Neural progenitor cell (in vitro differentiated cells): ENCODE measurements at regions not wholly inside any gene's neighbourhood (a gene's known extent, or its start where the extent isn't known, plus 50 kb on each side); places are given as distances from the start of the nearest gene placed in this dataset.
"Not testable (repeated sequence)": the region's sequence is repeated elsewhere in the genome, so short reads cannot be mapped to it uniquely, and the experiment has no call there.

Experiments used
- DNase-seq: peaks from one replicate; pipeline ENCODE4 v3.0.0-alpha.2; 2016; ENCODE audit warnings: low spot score
- H2AFZ ChIP-seq: fragments of 200-600 bp; sonication (generic); replicated peaks from 2 replicates; pipeline ENCODE4 v1.6.1; 2016; ENCODE audit warnings: antibody characterized with exemption
- H3F3A ChIP-seq: fragments of 200-600 bp; sonication (generic); 2 replicates; pipeline ENCODE4 v1.6.1; 2016; ENCODE audit warnings: antibody characterized with exemption, low read depth
- H3K27ac ChIP-seq: fragments of 200-600 bp; sonication (generic); 2 replicates; pipeline ENCODE4 v1.5.1; 2016; ENCODE audit warnings: mild to moderate bottlenecking
- H3K27me3 ChIP-seq: fragments of 200-600 bp; sonication (generic); 2 replicates; pipeline ENCODE4 v1.6.1; 2016; ENCODE audit warnings: mild to moderate bottlenecking, moderate library complexity
- H3K36me3 ChIP-seq: fragments of 200-600 bp; sonication (generic); 2 replicates; pipeline ENCODE4 v1.5.1; 2016
- H3K4me1 ChIP-seq: fragments of 200-600 bp; sonication (generic); 2 replicates; pipeline ENCODE4 v1.6.1; 2016; ENCODE audit warnings: mixed run types
- H3K4me2 ChIP-seq: fragments of 200-600 bp; sonication (generic); 2 replicates; pipeline ENCODE4 v1.6.1; 2016
- H3K4me3 ChIP-seq: fragments of 200-600 bp; sonication (generic); 2 replicates; pipeline ENCODE4 v1.5.1; 2016
- H3K79me2 ChIP-seq: fragments of 200-600 bp; sonication (generic); 2 replicates; pipeline ENCODE4 v1.6.1; 2016; ENCODE audit warnings: low read depth
- H3K9ac ChIP-seq: fragments of 200-600 bp; sonication (generic); 2 replicates; pipeline ENCODE4 v1.6.1; 2016
- H3K9me3 ChIP-seq: fragments of 200-600 bp; sonication (generic); 2 replicates; pipeline ENCODE4 v1.5.1; 2016; ENCODE audit warnings: low read depth
- H4K20me1 ChIP-seq: fragments of 200-600 bp; sonication (generic); 2 replicates; pipeline ENCODE4 v1.6.1; 2016; ENCODE audit warnings: low read depth
- H3K27ac Mint-ChIP-seq: 3 replicates; pipeline ENCODE4 v1.8.0; 2021; ENCODE audit warnings: mixed read lengths
- H3K27me3 Mint-ChIP-seq: 2 replicates; pipeline ENCODE4 v1.8.0; 2022; ENCODE audit warnings: low read depth, mild to moderate bottlenecking, inconsistent platforms, moderate library complexity, mixed read lengths; ENCODE audit not compliant: insufficient read depth
- H3K36me3 Mint-ChIP-seq: 3 replicates; pipeline ENCODE4 v1.8.0; 2021; ENCODE audit warnings: mixed read lengths
- H3K4me1 Mint-ChIP-seq: 3 replicates; pipeline ENCODE4 v1.8.0; 2021; ENCODE audit warnings: mixed read lengths
- H3K4me3 Mint-ChIP-seq: 3 replicates; pipeline ENCODE4 v1.8.0; 2021; ENCODE audit warnings: mild to moderate bottlenecking, moderate library complexity, mixed read lengths
- H3K9me3 Mint-ChIP-seq: 3 replicates; pipeline ENCODE4 v1.8.0; 2020; ENCODE audit warnings: mixed read lengths
- EZH2 ChIP-seq: fragments of 200-600 bp; sonication (generic); IDR thresholded peaks from 2 replicates; pipeline ENCODE4 v1.6.1; 2017; ENCODE audit warnings: antibody characterized with exemption, mild to moderate bottlenecking, moderate library complexity
- EZH2phosphoT487 ChIP-seq: fragments of 200-600 bp; sonication (generic); IDR thresholded peaks from 2 replicates; pipeline ENCODE4 v1.6.1; 2017; ENCODE audit warnings: antibody characterized with exemption
- TF ChIP-seq, protein P1 (sequence below): fragments of 200-600 bp; sonication (generic); IDR thresholded peaks from 2 replicates; pipeline ENCODE4 v1.5.1; 2017; ENCODE audit warnings: antibody characterized with exemption, mild to moderate bottlenecking

DNA sequence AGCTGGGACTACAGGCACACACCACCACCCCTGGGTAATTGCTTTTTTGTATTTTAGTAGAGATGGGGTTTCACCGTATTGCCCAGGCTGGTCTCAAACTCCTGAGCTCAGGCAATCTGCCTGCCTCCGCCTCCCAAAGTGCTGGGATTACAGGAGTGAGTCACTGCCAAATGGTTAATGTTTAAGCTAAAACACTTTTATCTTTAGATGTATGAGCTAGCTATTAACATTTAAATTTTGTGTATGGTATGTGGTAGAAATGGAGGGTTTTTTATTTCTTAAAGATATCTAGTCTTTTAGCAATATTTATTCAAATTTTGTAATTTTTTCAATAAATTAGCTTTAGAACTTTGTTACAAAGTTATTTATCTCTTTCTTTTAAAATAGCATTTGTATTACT, 1659.8 kb upstream of the ADGRL3 start:
- H2AFZ ChIP-seq: no peak overlapping the region
- H3K9me3 ChIP-seq: no peaks in the 10 kb centered on the region
- Mint-ChIP-seq H3K27me3 (peaks cover 2% of the 10 kb centered on the region), H3K4me1 (no peaks in the 10 kb centered on the region), H3K36me3 (no peaks in the 10 kb centered on the region), H3K27ac (no peak overlapping the region), H3K9me3 (no peaks in the 10 kb centered on the region), H3K4me3 (no peak overlapping the region)
- H3K27me3 ChIP-seq: no peaks in the 10 kb centered on the region
- no peak overlapping the region for H3K9ac ChIP-seq
- H3K79me2 ChIP-seq: no peaks in the 10 kb centered on the region
- no peak overlapping the region for H3K27ac ChIP-seq
- no peaks in the 10 kb centered on the region for H3K36me3 ChIP-seq
- no peak overlapping the region for H3K4me3 ChIP-seq
- H4K20me1 ChIP-seq: no peaks in the 10 kb centered on the region
- no peaks in the 10 kb centered on the region for H3K4me1 ChIP-seq
- no peak for DNase-seq
- no peaks in the 10 kb centered on the region for H3F3A ChIP-seq
- H3K4me2 ChIP-seq: no peak overlapping the region
- TF ChIP-seq, protein P1, sequence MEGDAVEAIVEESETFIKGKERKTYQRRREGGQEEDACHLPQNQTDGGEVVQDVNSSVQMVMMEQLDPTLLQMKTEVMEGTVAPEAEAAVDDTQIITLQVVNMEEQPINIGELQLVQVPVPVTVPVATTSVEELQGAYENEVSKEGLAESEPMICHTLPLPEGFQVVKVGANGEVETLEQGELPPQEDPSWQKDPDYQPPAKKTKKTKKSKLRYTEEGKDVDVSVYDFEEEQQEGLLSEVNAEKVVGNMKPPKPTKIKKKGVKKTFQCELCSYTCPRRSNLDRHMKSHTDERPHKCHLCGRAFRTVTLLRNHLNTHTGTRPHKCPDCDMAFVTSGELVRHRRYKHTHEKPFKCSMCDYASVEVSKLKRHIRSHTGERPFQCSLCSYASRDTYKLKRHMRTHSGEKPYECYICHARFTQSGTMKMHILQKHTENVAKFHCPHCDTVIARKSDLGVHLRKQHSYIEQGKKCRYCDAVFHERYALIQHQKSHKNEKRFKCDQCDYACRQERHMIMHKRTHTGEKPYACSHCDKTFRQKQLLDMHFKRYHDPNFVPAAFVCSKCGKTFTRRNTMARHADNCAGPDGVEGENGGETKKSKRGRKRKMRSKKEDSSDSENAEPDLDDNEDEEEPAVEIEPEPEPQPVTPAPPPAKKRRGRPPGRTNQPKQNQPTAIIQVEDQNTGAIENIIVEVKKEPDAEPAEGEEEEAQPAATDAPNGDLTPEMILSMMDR: no peak
- TF ChIP-seq EZH2phosphoT487: no peak
- TF ChIP-seq EZH2: no peak

DNA sequence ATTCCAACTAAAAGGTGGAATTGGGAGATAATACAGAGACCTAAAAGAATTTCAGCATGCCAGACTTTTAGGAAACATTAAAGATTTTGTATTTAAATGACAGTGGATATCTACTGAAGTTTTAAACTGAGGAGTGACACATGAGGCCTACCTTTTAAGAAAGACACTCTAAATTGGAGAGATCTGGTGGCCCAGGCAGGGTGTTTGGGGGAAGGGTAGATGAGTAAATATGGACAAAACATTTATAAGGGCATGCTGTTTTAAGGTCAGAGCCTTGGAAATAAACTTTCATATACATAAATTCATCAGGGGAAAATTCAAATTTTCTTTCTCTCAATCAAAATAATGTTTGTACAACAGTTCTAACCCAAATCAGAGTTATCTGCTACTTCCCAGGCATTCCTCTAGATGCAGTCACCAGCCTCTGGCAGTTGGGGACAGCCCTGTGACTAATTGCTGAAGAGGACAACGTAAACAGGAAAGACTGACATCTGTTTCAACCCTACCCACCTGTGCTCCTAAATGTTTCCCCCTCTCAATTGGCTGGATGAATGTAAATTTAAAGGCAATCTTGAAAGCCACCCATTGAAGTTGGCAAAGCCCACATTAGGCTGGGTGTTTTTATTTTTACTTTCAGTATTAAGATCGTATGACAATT, 1646.9 kb upstream of the ADGRL3 start:
- no peak for DNase-seq
- H3K36me3 Mint-ChIP-seq: no peaks in the 10 kb centered on the region
- Histone ChIP-seq H3F3A (no peaks in the 10 kb centered on the region), H3K9me3 (no peaks in the 10 kb centered on the region), H3K9ac (no peak overlapping the region), H4K20me1 (no peaks in the 10 kb centered on the region), H3K36me3 (no peaks in the 10 kb centered on the region), H2AFZ (no peak overlapping the region), H3K79me2 (no peaks in the 10 kb centered on the region), H3K4me3 (no peak overlapping the region), H3K4me2 (no peak overlapping the region), H3K4me1 (no peaks in the 10 kb centered on the region), H3K27me3 (no peaks in the 10 kb centered on the region), H3K27ac (no peak overlapping the region)
- peaks cover 5% of the 10 kb centered on the region for H3K9me3 Mint-ChIP-seq
- H3K4me3 Mint-ChIP-seq: no peak overlapping the region
- no peaks in the 10 kb centered on the region for H3K4me1 Mint-ChIP-seq
- TF ChIP-seq, protein P1: no peak
- TF ChIP-seq EZH2phosphoT487: no peak
- TF ChIP-seq EZH2: no peak
- H3K27me3 Mint-ChIP-seq: no peaks in the 10 kb centered on the region
- H3K27ac Mint-ChIP-seq: no peak overlapping the region

DNA sequence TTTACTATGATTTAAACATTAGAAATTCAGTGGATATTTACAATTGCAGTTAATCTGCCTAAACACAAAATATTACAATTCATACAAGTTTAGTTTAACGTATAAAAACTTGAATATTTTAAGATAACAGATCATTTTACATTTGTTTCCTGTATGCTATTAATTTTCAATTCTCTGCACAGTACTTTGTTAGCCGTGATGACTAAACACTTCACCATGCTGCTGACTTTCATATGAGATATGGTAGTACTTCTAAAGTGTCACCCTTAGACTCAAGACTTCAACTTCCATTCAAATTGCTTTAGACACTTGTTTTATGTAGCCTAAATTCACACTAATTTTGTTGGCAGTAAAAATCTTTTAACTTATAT, 1646.4 kb upstream of the ADGRL3 start:
- Histone ChIP-seq H3K4me3 (no peak overlapping the region), H3F3A (no peaks in the 10 kb centered on the region), H3K27me3 (no peaks in the 10 kb centered on the region), H3K36me3 (no peaks in the 10 kb centered on the region), H3K9ac (no peak overlapping the region), H3K4me1 (no peaks in the 10 kb centered on the region), H3K4me2 (no peak overlapping the region), H2AFZ (no peak overlapping the region), H4K20me1 (no peaks in the 10 kb centered on the region), H3K79me2 (no peaks in the 10 kb centered on the region), H3K27ac (no peak overlapping the region), H3K9me3 (no peaks in the 10 kb centered on the region)
- H3K9me3 Mint-ChIP-seq: peaks cover 5% of the 10 kb centered on the region
- no peak for DNase-seq
- H3K36me3 Mint-ChIP-seq: no peaks in the 10 kb centered on the region
- H3K4me3 Mint-ChIP-seq: no peak overlapping the region
- no peak for TF ChIP-seq EZH2
- TF ChIP-seq EZH2phosphoT487: no peak
- TF ChIP-seq, protein P1: no peak
- H3K27ac Mint-ChIP-seq: no peak overlapping the region
- no peaks in the 10 kb centered on the region for H3K4me1 Mint-ChIP-seq
- no peaks in the 10 kb centered on the region for H3K27me3 Mint-ChIP-seq

DNA sequence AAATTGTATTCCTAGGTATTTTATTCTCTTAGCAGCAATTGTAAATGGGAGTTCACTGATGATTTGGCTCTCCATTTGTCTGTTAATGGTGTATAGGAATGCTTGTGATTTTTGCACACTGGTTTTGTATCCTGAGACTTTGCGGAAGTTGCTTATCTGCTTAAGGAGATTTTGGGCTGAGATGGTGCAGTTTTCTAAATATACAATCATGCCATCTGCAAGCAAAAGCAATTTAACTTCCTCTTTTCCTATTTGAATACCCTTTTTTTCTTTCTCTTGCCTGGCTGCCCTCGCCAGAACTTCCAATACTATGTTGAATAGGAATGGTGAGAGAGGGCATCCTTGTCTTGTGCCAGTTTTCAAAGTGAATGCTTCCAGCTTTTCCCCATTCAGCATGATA, 1643.9 kb upstream of the ADGRL3 start:
- H3K27ac Mint-ChIP-seq, H3K4me3 Mint-ChIP-seq, H3K9me3 Mint-ChIP-seq, DNase-seq, H3K79me2 ChIP-seq, H3K36me3 ChIP-seq, H3K4me3 ChIP-seq, H3K27me3 Mint-ChIP-seq, H3K4me1 Mint-ChIP-seq, H3K27me3 ChIP-seq, H3K9me3 ChIP-seq, H3K4me2 ChIP-seq, H3K36me3 Mint-ChIP-seq, H3K9ac ChIP-seq, H3K4me1 ChIP-seq, H3F3A ChIP-seq, H3K27ac ChIP-seq, H2AFZ ChIP-seq, H4K20me1 ChIP-seq: not testable (repeated sequence)

DNA sequence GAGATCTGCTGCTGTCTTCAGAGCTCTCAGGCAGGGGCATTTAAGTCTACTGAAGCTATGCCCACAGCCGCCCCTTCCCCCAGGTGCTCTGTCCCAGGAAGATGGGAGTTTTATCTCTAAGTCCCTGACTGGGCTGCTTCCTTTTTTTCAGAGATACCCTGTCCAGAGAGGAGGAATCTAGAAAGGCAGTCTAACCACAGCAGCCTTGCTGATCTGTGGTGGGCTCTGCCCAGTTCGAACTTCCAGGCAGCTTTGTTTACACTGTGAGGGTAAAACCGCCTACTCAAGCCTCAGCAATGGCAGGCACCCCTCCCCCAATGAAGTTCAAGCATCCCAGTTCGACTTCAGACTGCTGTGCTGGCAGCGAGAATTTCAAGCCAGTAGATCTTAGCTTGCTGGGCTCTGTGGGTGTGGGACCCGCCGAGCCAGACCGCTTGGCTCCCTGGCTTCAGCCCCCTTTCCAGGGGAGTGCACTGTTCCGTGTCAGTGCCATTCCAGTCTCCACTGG, 1639.9 kb upstream of the ADGRL3 start:
- H3K4me3 Mint-ChIP-seq, H3K27ac Mint-ChIP-seq, H3K4me1 Mint-ChIP-seq, H3K36me3 ChIP-seq, H3K27ac ChIP-seq, H3K4me1 ChIP-seq, DNase-seq, H4K20me1 ChIP-seq, H3K79me2 ChIP-seq, H3K4me3 ChIP-seq, H3K9me3 ChIP-seq, H3K36me3 Mint-ChIP-seq, H3K4me2 ChIP-seq, H3K27me3 ChIP-seq, H3K27me3 Mint-ChIP-seq, H3K9ac ChIP-seq, H2AFZ ChIP-seq, H3F3A ChIP-seq, H3K9me3 Mint-ChIP-seq: not testable (repeated sequence)
